Fibroblast of lung (primary cell): ENCODE measurements at regions not wholly inside any gene's neighbourhood (a gene's known extent, or its start where the extent isn't known, plus 50 kb on each side); places are given as distances from the start of the nearest gene placed in this dataset.

Experiments
- EZH2 ChIP-seq: IDR thresholded peaks from 2 replicates; pipeline ENCODE4 v1.5.1; 2012; ENCODE audit warnings: low read length, control low read depth, mild to moderate bottlenecking; ENCODE audit errors: missing control alignments
- TF ChIP-seq, protein P1 (sequence below), 2 donors: IDR thresholded peaks in 1 of 2; conservative IDR thresholded peaks in 1 of 2; 1 replicate in 1 of 2; 2 replicates in 1 of 2; pipeline ENCODE4 v1.5.1; 2011 to 2012; ENCODE audit warnings: low read length in 2 of 2, control low read depth in 1 of 2, inconsistent platforms in 1 of 2, low read depth in 1 of 2, mild to moderate bottlenecking in 1 of 2

- no peak for TF ChIP-seq EZH2
- TF ChIP-seq, protein P1, sequence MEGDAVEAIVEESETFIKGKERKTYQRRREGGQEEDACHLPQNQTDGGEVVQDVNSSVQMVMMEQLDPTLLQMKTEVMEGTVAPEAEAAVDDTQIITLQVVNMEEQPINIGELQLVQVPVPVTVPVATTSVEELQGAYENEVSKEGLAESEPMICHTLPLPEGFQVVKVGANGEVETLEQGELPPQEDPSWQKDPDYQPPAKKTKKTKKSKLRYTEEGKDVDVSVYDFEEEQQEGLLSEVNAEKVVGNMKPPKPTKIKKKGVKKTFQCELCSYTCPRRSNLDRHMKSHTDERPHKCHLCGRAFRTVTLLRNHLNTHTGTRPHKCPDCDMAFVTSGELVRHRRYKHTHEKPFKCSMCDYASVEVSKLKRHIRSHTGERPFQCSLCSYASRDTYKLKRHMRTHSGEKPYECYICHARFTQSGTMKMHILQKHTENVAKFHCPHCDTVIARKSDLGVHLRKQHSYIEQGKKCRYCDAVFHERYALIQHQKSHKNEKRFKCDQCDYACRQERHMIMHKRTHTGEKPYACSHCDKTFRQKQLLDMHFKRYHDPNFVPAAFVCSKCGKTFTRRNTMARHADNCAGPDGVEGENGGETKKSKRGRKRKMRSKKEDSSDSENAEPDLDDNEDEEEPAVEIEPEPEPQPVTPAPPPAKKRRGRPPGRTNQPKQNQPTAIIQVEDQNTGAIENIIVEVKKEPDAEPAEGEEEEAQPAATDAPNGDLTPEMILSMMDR (conservative IDR thresholded peaks at IDR 0.05 in 1 of 2, IDR thresholded peaks at IDR 0.05 in 1 of 2; ENCODE audit: low read depth in 1 of 2, low read length in 2 of 2): no peak
Observed at GRCh38 chr11:97544431-97544830, 1154.6 kb downstream of the JRKL start.
